EL (cell line): ENCODE measurements at regions not wholly inside any gene's neighbourhood (a gene's known extent, or its start where the extent isn't known, plus 50 kb on each side); places are given as distances from the start of the nearest gene placed in this dataset.
A peak's percentile ranks its signal among the peaks of the same experiment; 100 is the strongest.

ENCODE experiments used
- DNase-seq: peaks from one replicate; pipeline ENCODE4 v3.0.0-alpha.2; 2016

GRCh38 chr2:21404827-21405625, 281.3 kb downstream of the TDRD15 start:
- DNase-seq: peak; percentile 25

DNA sequence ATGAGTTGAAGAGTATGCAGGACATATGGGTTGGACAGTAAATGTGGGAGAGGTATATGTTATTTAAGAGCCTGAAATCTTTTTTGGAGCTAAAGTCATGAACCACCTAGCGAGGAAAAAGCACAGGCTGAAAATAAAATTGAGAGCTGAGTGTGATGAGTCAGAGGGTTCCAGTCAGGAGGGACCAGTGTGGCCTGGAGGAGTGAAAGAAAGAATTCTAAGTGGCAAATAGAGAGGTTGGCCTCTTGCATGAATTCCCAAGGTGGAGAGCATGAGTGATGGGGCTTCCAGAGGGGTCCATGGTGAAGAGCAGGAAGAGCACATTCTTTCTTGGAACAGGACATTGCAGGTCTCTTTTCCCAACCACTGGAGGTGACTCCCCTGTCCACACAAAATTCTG, 282.6 kb downstream of the TDRD15 start:
- DNase-seq: no peak

- DNase-seq: no peak
Measured at GRCh38 chr2:21406911-21407310, 283.1 kb downstream of the TDRD15 start.

GRCh38 chr2:21407851-21408250, 284.1 kb downstream of the TDRD15 start:
- DNase-seq: no peak

- DNase-seq: no peak
Measured at GRCh38 chr2:21411741-21412140, 288.0 kb downstream of the TDRD15 start.

DNA sequence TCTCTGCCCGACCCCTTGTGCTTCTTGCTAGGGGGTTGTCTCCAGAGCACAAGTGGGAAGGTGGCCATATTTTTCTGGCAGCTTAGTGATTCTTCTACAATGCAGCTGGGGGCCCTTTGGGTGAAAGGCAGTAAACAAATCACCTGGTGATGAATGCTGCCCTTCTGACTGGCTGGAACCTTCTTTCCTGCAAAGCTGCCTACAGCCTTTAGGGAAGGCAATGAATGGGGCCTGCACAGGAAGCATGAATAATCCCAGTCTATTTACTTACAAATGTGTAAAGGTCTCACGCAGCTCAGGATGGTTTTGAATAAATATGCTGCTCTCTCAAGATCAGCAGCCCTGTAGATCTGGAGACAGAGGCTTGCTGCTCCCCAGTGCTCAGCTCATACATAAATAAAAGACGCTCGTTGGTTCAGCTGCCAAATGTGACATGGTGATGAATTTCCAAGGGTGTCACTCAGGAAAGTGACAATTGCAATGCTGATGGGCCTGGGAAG, 289.2 kb downstream of the TDRD15 start:
- DNase-seq: no peak

DNA sequence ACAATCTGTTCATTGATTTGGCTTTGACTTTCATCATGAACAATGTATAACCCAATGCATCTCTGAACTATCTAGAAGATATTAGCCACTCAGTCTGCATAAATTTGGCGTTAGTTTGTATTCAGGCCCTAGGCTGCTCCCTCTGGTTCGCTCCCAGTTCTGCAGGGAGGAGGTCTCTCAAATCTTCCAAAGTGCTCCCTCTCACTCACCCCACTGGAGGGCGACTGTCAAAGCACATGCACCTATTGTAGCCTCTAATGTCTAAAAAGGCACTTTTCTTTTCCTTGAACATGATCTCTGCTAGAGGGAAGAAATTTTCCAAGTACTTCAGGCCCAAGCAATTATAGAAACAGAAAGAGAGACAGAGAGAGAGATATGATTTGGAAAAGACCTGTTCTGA, 291.5 kb downstream of the TDRD15 start:
- no peak for DNase-seq

- no peak for DNase-seq
Measured at GRCh38 chr2:21416226-21416625, 292.5 kb downstream of the TDRD15 start.

- no peak for DNase-seq
Measured at GRCh38 chr2:21418456-21418855, 294.7 kb downstream of the TDRD15 start.

DNA sequence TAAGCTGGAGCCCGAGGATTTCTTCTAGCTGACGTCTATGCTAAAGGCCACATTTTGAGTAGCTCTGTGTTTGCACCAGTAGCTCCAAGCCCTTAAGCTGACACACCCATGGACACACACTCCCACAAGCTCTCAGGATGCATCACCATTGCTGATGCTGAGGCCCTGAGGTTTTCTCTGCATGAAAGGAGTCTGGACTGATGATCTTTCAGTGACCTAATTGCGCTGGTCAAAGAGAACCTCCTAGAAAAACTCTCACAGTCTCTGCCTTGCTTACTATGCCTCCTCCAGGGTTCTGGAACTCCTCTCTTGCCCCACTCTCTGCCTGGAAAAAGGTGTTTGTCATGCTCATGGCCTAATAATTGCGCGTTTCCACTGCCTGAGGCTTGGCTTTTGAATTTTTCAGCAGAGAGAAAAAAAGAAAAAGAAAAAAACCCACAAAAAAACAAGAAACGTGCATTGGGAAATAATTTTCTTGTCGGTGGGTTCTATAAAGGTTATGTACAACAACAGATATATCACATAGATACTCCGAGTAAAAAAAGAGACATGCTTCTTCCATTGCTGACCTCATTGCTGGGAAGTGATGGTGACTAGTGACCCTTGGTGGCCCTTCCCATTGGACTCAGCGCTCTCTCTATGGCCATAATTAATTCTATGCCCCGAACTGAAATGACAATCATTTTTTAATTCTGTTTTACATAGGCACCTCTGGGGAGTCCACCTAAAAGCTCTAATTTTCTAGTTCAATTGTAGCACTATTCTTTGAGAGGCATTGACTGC, 297.0 kb downstream of the TDRD15 start:
- no peak for DNase-seq

- DNase-seq: peak; percentile 33
Measured at GRCh38 chr2:21422050-21422449, 298.3 kb downstream of the TDRD15 start.

DNA sequence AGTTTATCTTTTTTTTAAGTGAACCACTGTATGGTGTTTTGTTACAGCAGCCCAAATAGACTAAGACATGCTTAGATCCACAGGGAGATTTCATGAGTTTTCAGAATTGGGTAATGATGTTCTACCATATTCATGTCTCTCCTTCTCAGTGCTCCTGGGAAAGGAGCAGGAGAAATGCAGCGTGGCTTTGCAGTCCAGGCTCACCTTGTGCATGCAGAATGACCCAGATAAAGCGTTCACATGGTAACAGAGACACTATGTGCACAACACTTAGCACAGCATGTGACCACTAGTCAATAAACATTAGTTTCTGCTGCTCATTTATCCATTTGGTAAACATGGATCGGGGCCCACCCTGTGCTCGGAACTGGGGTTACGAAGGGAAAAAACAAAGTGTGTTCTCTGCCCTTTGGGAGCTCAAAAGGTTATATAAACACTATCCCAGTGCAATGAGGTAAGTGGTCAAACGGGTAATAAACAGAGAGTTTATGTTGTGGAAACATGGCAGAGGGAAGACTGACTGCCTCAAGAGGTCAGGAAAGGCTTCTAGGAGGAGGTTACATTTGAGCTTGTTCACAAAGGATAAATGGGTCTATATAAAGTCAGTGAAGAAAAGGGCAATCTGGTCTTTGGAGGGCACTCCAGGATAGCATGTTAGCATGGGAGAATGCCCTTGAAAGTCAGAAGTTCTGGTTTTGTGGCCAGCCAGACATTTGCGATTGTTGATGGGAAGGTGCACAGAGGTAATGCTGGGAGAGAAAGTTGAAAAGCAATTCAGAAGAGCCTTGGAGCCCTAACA, 299.2 kb downstream of the TDRD15 start:
- no peak for DNase-seq

DNA sequence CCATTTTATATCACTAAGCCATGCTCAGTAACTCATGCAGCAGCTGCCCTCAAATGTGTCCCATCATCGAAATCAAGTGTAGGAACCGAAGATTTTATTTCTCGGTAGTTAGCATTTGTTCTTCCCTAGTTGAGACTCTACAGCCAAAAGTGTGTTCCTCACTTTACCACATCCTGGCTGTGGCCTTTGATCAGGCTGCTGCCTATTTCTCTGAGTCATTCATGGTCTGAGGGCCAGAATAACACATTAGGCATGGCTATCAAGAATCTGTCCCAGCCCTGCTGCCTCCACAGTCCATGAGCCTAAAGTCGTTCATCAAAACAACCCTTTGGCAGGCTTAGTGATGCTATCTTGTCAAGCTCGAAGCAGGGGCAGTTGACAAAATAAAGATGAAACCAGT, 300.1 kb downstream of the TDRD15 start:
- peak; percentile 11 for DNase-seq

DNA sequence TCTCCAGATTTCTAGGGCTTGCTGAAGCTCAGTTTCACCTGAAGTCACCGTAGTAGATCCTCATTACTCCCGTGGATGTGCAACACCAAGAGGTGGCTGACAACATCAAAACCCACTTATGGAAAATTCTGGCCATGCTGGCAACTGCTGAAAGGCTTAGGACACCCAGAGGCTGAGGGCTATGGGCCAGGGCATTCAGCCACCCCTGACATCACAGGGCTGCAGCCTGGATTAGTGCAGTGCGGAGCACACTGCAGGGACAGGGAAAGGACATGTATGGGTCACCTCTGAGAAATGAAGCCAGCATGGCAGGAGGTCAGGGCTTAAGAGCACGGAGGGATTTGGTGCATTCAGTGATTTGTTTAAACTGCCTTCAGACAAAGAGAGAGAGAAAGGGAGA, 300.6 kb downstream of the TDRD15 start:
- no peak for DNase-seq

DNA sequence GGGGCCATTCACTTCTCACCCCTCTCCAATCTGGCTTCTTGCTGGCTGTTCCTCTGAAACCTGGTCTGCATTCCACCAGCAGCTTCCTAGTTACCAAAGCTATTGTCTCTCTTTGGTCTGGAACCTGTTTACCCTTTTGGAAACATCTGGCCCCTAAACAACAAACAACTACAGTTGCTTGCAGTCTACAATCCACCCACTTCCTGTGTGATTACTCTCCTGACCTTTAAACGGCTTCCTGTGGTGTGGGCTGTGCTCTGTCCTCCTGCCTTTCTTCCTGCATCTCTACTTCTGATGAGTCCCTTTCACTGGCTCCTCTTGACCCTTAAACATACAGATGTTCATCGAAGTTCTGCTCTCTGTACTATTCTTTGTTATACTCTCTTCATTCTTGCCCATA, 303.8 kb downstream of the TDRD15 start:
- DNase-seq: no peak

DNA sequence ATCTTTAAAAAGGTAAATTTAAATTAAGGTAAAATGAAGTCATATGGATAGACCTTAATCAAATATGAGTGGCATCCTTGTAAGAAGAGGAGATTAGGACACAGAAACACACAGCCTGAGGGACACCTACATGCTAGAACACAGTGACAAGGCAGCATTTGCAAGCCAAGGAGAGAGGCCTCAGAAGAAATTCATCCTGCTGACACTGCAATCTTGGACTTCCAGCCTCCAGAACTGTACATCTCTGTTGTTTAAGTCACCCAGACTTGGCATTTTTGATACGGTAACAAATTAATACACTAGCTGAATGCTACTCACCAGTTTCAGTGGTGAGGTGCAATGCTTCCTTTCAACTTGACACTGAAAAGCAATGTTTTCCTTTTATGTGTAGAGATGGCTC, 305.0 kb downstream of the TDRD15 start:
- no peak for DNase-seq

DNA sequence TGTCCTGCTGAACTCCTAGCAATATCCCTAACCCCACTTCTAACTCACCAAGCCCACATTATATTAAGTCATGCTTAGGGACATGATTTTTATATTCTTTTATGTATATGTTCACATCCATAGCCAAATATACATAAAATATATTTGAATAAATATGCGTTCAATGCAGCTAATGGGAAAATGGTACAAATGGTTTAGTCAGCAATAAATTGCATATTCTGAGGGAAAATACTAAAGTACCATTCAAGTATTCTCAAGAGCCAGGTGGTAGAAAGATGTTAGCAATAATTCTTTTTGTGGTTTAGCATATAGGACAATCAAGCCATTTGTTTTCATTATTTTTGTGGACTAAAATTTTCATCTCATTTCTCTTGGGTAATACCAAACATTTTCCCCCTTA, 306.0 kb downstream of the TDRD15 start:
- no peak for DNase-seq

- no peak for DNase-seq
Measured at GRCh38 chr2:21431078-21431477, 307.3 kb downstream of the TDRD15 start.

DNA sequence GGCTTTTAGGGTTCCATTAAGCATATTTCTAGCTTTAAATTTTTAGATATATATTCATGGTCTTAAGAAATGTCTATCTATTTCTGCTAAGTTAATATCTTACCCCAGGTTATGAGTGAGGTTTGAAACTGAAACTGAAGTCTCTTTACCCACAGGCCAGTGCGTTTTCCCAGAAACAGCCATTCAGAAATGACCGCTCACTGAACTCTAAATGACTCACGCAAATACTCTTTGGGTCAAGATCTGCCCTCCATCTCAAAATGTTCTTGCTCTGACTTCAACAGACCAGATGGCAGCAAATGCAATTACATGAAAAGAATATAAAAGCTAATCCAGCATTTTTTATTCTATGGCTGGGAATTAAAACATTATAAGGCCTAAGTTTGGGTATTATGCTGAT, 315.2 kb downstream of the TDRD15 start:
- peak; percentile 23 for DNase-seq

GRCh38 chr2:21441442-21441841, 317.7 kb downstream of the TDRD15 start:
- DNase-seq: no peak

DNA sequence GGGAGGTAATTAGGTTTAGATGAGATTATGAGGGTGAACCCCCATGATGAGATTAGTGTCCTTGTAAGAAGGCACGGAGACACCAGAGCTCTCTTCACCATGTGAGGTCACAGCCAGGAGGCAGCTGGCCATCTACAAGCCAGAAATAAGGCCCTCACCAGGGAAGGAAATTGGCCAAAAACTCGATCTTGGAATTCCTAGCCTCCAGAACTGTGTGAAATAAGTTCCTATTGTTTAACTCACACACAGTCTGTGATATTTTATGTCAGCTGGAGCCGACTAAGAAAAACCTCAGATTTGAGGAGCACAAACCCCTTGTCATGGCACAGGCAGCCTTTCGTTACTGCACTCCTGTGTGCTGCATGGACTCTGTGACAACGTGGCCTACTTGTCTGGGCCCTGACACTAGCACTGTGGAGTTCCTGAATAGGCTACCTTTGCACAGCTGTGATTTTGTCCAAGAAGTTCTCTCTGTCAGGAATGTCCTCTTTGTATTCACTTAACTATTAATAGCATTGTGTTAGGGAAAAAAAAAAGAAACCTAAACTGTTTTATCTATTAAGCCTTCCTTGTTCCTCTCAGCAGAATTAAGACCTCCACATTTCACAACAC, 319.8 kb downstream of the TDRD15 start:
- DNase-seq: no peak

- no peak for DNase-seq
Measured at GRCh38 chr2:21449881-21450280, 326.1 kb downstream of the TDRD15 start.

DNA sequence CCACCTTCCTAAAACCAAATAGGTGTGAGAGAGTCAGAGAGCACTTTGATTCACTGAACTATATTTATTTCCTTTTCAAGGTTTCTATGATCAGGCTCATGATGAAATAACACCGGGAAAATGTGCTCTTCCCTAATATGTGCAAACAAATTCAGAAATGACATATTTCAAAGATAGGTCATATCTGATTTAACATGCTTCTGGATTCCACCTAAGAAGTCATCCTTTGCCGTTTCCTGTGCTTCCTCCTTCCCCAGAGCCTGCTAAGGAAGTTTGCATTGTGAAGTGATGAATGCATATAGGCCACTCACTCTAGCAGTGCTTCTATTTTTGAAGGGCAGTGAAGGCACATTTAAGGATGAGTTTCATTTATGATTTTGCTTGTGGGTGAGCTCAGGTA, 327.6 kb downstream of the TDRD15 start:
- peak; percentile 45 for DNase-seq
